NT2/D1 (cell line): ENCODE measurements at regions not wholly inside any gene's neighbourhood (a gene's known extent, or its start where the extent isn't known, plus 50 kb on each side); places are given as distances from the start of the nearest gene placed in this dataset.

Source experiments
- SUZ12 ChIP-seq: IDR thresholded peaks from 2 replicates; pipeline ENCODE4 v1.6.1; 2011; ENCODE audit not compliant: insufficient read length, insufficient read depth; ENCODE audit errors: extremely low read depth
- ZNF274 ChIP-seq: IDR thresholded peaks from 2 replicates; pipeline ENCODE4 v1.6.1; 2011; ENCODE audit warnings: mild to moderate bottlenecking, low read depth, low read length

GRCh38 chr17:69723316-69723715 lies 308.8 kb downstream of the MAP2K6 start:
- no peak for TF ChIP-seq SUZ12
- no peak for TF ChIP-seq ZNF274
